CD4-positive, alpha-beta T cell treated with Interleukin-4 for 1 hour (primary cell): ENCODE measurements at regions not wholly inside any gene's neighbourhood (a gene's known extent, or its start where the extent isn't known, plus 50 kb on each side); places are given as distances from the start of the nearest gene placed in this dataset.
"Not testable (repeated sequence)": the region's sequence is repeated elsewhere in the genome, so short reads cannot be mapped to it uniquely, and the experiment has no call there.

ENCODE experiments used
- DNase-seq, 2 donors: peaks; one replicate each; pipeline ENCODE4 v3.0.0-alpha.2; 2020 to 2022

- not testable (repeated sequence) for DNase-seq
These were observed 148.2 kb downstream of the GOSR1 start for GRCh38 chr17:30625380-30625779.

GRCh38 chr17:30624180-30624579 is 147.0 kb downstream of the GOSR1 start:
- not testable (repeated sequence) for DNase-seq

- not testable (repeated sequence) for DNase-seq
These were observed 132.5 kb downstream of the GOSR1 start for GRCh38 chr17:30609682-30610081.

- DNase-seq, result no peak
These were observed 128.3 kb downstream of the GOSR1 start for GRCh38 chr17:30605523-30605922.

- no peak for DNase-seq
These were observed 127.8 kb downstream of the GOSR1 start for GRCh38 chr17:30605027-30605426.

GRCh38 chr17:30602396-30602795 is 125.2 kb downstream of the GOSR1 start:
- DNase-seq, result not testable (repeated sequence)

- DNase-seq, result not testable (repeated sequence)
These were observed 124.8 kb downstream of the GOSR1 start for GRCh38 chr17:30601984-30602383.

GRCh38 chr17:30600830-30601494 is 123.8 kb downstream of the GOSR1 start:
- DNase-seq, result peak in 1 of 2 donors; percentile 4

- peak; percentile 59 to 62 for DNase-seq
These were observed 123.0 kb downstream of the GOSR1 start for GRCh38 chr17:30600060-30600829.

- DNase-seq, result no peak
These were observed 122.3 kb downstream of the GOSR1 start for GRCh38 chr17:30599428-30600059.

- no peak for DNase-seq
These were observed 120.6 kb downstream of the GOSR1 start for GRCh38 chr17:30597776-30598288.

- not testable (repeated sequence) for DNase-seq
These were observed 120.0 kb downstream of the GOSR1 start for GRCh38 chr17:30596948-30597775.

GRCh38 chr17:30594953-30595371 is 117.8 kb downstream of the GOSR1 start:
- not testable (repeated sequence) for DNase-seq

- no peak for DNase-seq
These were observed 117.2 kb downstream of the GOSR1 start for GRCh38 chr17:30594223-30594952.

- DNase-seq, result no peak
These were observed 113.0 kb downstream of the GOSR1 start for GRCh38 chr17:30590081-30590733.

- no peak for DNase-seq
These were observed 112.2 kb downstream of the GOSR1 start for GRCh38 chr17:30589431-30589830.

- no peak for DNase-seq
These were observed 111.6 kb downstream of the GOSR1 start for GRCh38 chr17:30588798-30589247.

- no peak for DNase-seq
These were observed 109.8 kb downstream of the GOSR1 start for GRCh38 chr17:30586818-30587595.

- no peak for DNase-seq
These were observed 107.6 kb downstream of the GOSR1 start for GRCh38 chr17:30584810-30585209.

GRCh38 chr17:30580916-30581315 is 103.7 kb downstream of the GOSR1 start:
- no peak for DNase-seq
